ENCODE measurements at regions not wholly inside any gene's neighbourhood (a gene's known extent, or its start where the extent isn't known, plus 50 kb on each side); places are given as distances from the start of the nearest gene placed in this dataset.
"Not testable (repeated sequence)": the region's sequence is repeated elsewhere in the genome, so short reads cannot be mapped to it uniquely, and the experiment has no call there.

- no peak for TF ChIP-seq RCOR1 (IDR thresholded peaks at IDR 0.05; ENCODE audit: low read length)
- no peak for TF ChIP-seq USF2 (IDR thresholded peaks at IDR 0.05; ENCODE audit: borderline replicate concordance, low read depth, low read length)
- no peak for TF ChIP-seq YY1 (IDR thresholded peaks at IDR 0.05; ENCODE audit: low read depth)
- TF ChIP-seq RXRA (IDR thresholded peaks at IDR 0.05; ENCODE audit: borderline replicate concordance, low read depth), result no peak
- TF ChIP-seq TAF1 (IDR thresholded peaks at IDR 0.05; ENCODE audit: borderline replicate concordance, low read depth, low read length), result no peak
- no peak for TF ChIP-seq RAD21 (IDR thresholded peaks at IDR 0.05; ENCODE audit: low read length)
- TF ChIP-seq ELF1 (IDR thresholded peaks at IDR 0.05), result no peak
- no peak for TF ChIP-seq MAX (IDR thresholded peaks at IDR 0.05; ENCODE audit: low read depth)
- no peak for TF ChIP-seq TCF12 (IDR thresholded peaks at IDR 0.05)
- TF ChIP-seq CTCF (IDR thresholded peaks at IDR 0.05), result no peak
- no peak for TF ChIP-seq PBX3 (IDR thresholded peaks at IDR 0.05)
- no peak for TF ChIP-seq MXI1 (IDR thresholded peaks at IDR 0.05; ENCODE audit: low read depth, low read length)
Observed at GRCh38 chr20:29430531-29430930, 1826.9 kb upstream of the DEFB115 start (continued).

GRCh38 chr20:29440721-29441120 is 1816.7 kb upstream of the DEFB115 start:
- H3K79me2 ChIP-seq (ENCODE audit: insufficient read depth); H3F3A ChIP-seq (replicated peaks; ENCODE audit: insufficient read depth); H3K9ac ChIP-seq; DNase-seq; H3K4me1 ChIP-seq (ENCODE audit: control insufficient read depth in 1 of 2, insufficient read depth in 2 of 2, low read depth in 1 of 2, low read length in 1 of 2); CTCF ChIA-PET; H3K4me2 ChIP-seq; H3K27ac ChIP-seq (ENCODE audit: low read depth in 2 of 2, low read length in 1 of 2); H3K9me3 ChIP-seq; POLR2A ChIA-PET; H4K20me1 ChIP-seq (ENCODE audit: insufficient read depth); H3K4me3 ChIP-seq (ENCODE audit: low read depth in 2 of 2, low read length in 1 of 2); H3K36me3 ChIP-seq (replicated peaks in 1 of 2; ENCODE audit: control insufficient read depth in 1 of 2, insufficient read depth in 2 of 2, low read length in 1 of 2); H3K9me2 ChIP-seq; H2AFZ ChIP-seq (ENCODE audit: low read depth): not testable (repeated sequence)
- peaks cover 11% of the 10 kb centered on the region; the same call in 1 of the 2 replicates for H3K27me3 ChIP-seq (ENCODE audit: insufficient read depth)
- 0% methylated on average over 3 of the region's 3 CpGs for WGBS (ENCODE audit: low lambda C conversion rate)

- peaks cover 11% of the 10 kb centered on the region; the same call in 1 of the 2 replicates for H3K27me3 ChIP-seq (ENCODE audit: insufficient read depth)
- WGBS (ENCODE audit: low lambda C conversion rate), result 5% methylated on average over 7 of the region's 7 CpGs
- peak overlapping the region; percentile 35 to 46; a peak in 3 of 4 replicates for H3K4me3 ChIP-seq (ENCODE audit: low read depth in 2 of 2, low read length in 1 of 2)
- H3K27ac ChIP-seq (ENCODE audit: low read depth in 2 of 2, low read length in 1 of 2); H2AFZ ChIP-seq (ENCODE audit: low read depth); H3K9me3 ChIP-seq; POLR2A ChIA-PET; H3F3A ChIP-seq (replicated peaks; ENCODE audit: insufficient read depth); H3K9ac ChIP-seq; H3K36me3 ChIP-seq (replicated peaks in 1 of 2; ENCODE audit: control insufficient read depth in 1 of 2, insufficient read depth in 2 of 2, low read length in 1 of 2); H3K9me2 ChIP-seq; H4K20me1 ChIP-seq (ENCODE audit: insufficient read depth); H3K79me2 ChIP-seq (ENCODE audit: insufficient read depth): not testable (repeated sequence)
- peaks cover 0 to 12% of the 10 kb centered on the region in 2 experiments; a peak in 2 of 4 replicates for H3K4me1 ChIP-seq (ENCODE audit: control insufficient read depth in 1 of 2, insufficient read depth in 2 of 2, low read depth in 1 of 2, low read length in 1 of 2)
- TF ChIP-seq CTCF (IDR thresholded peaks at IDR 0.05), result peak; percentile 80
- TF ChIP-seq MXI1 (IDR thresholded peaks at IDR 0.05; ENCODE audit: low read depth, low read length), result peak; percentile 36; the same call in 1 of the 2 replicates
- peak; percentile 78 for TF ChIP-seq RAD21 (IDR thresholded peaks at IDR 0.05; ENCODE audit: low read length)
- TF ChIP-seq SMC3 (IDR thresholded peaks at IDR 0.05; ENCODE audit: low read depth, low read length), result peak; percentile 43
- CTCF ChIA-PET, result interaction anchor here (0.8 to 1.2 kb wide), 4 partner anchors 10 to 30 kb away, joined by 4 to 7 read pairs (median 5); no protein-coding TSS in a partner anchor
- peak overlapping the region; percentile 63; the same call in 1 of the 2 replicates for H3K4me2 ChIP-seq
- DNase-seq, result peak; percentile 16
Observed at GRCh38 chr20:29443206-29443781, 1814.2 kb upstream of the DEFB115 start.
